AG04449 (cell line): ENCODE measurements at regions not wholly inside any gene's neighbourhood (a gene's known extent, or its start where the extent isn't known, plus 50 kb on each side); places are given as distances from the start of the nearest gene placed in this dataset.

Experiments used
- CTCF ChIA-PET: fragments of 350-600 bp; formaldehyde crosslinking; extraction: SDS; loops from one replicate; lab custom pipeline; 2021; ENCODE audit warnings: antibody characterized with exemption; lab: Yijun Ruan, JAX
- POLR2A ChIA-PET: fragments of 400-600, 350-600 bp; formaldehyde crosslinking; extraction: SDS; loops from one replicate; lab custom pipeline; 2020; ENCODE audit warnings: antibody characterized with exemption, inconsistent platforms; lab: Yijun Ruan, JAX
- DNase-seq: peaks from one replicate; pipeline ENCODE4 v3.0.0-alpha.2; 2010; ENCODE audit warnings: low read depth, low spot score
- H3K4me3 ChIP-seq: 2 replicates; pipeline ENCODE4 v1.5.1; 2011; ENCODE audit warnings: low read depth, mild to moderate bottlenecking, control low read depth, low read length
- TF ChIP-seq, protein P1 (sequence below): IDR thresholded peaks from one replicate; pipeline ENCODE4 v1.5.1; 2011; ENCODE audit warnings: mild to moderate bottlenecking, moderate library complexity, low read length, control low read depth, inconsistent platforms; ENCODE audit not compliant: insufficient read depth; ENCODE audit errors: missing control alignments

DNA sequence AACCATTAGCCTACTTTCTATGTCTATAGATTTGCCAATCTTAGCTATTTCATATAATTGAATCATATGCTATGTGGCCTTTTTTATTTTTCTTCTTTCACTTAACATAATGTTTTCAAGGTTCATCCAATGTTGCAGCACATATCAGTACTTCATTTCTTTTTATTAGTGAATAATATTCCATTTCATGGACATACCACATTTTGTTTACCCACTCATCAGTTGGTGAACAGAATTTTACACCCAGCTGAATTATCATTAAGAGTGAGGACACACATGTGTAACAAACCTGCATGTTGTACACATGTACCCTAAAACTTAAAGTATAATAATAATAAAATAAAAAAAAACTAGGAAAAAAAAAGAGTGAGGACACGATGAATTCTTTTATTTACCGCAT lies 81.7 kb upstream of the C3orf80 start:
- no peak overlapping the region for H3K4me3 ChIP-seq
- TF ChIP-seq, protein P1, sequence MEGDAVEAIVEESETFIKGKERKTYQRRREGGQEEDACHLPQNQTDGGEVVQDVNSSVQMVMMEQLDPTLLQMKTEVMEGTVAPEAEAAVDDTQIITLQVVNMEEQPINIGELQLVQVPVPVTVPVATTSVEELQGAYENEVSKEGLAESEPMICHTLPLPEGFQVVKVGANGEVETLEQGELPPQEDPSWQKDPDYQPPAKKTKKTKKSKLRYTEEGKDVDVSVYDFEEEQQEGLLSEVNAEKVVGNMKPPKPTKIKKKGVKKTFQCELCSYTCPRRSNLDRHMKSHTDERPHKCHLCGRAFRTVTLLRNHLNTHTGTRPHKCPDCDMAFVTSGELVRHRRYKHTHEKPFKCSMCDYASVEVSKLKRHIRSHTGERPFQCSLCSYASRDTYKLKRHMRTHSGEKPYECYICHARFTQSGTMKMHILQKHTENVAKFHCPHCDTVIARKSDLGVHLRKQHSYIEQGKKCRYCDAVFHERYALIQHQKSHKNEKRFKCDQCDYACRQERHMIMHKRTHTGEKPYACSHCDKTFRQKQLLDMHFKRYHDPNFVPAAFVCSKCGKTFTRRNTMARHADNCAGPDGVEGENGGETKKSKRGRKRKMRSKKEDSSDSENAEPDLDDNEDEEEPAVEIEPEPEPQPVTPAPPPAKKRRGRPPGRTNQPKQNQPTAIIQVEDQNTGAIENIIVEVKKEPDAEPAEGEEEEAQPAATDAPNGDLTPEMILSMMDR, result no peak
- no peak for DNase-seq
- CTCF ChIA-PET, result no interaction called here
- POLR2A ChIA-PET, result interaction anchor here (0.9 kb wide), 1 partner anchor 14 kb away, joined by 3 read pairs; no protein-coding TSS in a partner anchor

DNA sequence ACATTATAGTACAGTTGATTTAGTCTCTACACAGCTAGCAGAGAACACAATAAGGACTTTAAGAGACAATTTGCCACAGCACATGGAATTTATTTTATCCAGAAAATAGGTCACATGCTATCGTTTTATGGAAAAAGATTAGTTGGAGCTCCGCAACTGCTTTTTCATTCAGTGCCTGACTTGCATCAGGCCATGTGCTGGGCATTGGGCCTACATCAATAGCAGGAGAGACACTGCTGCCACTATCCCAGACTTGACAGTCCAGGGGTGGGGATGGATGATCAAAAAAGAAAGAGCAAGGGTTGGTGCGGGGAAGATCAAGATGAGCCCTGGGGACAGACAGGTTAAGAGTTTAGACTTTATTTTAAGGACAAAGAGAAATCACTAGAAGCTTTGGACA lies 75.2 kb upstream of the C3orf80 start:
- DNase-seq, result no peak
- no peak overlapping the region for H3K4me3 ChIP-seq
- ChIA-PET POLR2A (interaction anchor here (1.1 kb wide), 1 partner anchor 21 kb away, joined by 3 read pairs; no protein-coding TSS in a partner anchor), CTCF (interaction anchor here (1.0 to 2.4 kb wide), 5 partner anchors 12 to 117 kb away, joined by 3 to 22 read pairs (median 4); no protein-coding TSS in a partner anchor)
- TF ChIP-seq, protein P1, result no peak

DNA sequence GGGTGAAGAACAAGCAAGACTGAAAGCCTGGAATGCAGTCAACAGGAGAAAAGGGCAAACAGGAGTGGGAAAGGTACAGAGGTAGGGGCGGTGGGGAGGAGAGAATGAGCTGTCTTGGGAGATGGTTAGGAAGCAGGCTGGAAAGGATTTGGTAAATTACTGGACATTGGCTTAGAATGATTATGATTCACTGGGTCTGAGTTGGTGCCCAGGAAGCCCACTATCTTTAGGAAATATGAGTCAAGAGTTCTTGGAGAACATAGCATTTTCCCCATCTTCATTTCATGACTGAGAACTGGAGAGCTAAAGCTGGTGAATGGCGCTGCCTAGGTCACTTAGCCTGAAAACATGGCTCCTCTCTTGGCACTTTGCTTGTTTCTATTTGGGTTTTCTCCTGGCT lies 74.7 kb upstream of the C3orf80 start:
- no peak for DNase-seq
- CTCF ChIA-PET, result interaction anchor here (2.0 to 2.4 kb wide), 2 partner anchors 12 to 13 kb away, joined by 7 to 22 read pairs; no protein-coding TSS in a partner anchor
- no peak overlapping the region for H3K4me3 ChIP-seq

DNA sequence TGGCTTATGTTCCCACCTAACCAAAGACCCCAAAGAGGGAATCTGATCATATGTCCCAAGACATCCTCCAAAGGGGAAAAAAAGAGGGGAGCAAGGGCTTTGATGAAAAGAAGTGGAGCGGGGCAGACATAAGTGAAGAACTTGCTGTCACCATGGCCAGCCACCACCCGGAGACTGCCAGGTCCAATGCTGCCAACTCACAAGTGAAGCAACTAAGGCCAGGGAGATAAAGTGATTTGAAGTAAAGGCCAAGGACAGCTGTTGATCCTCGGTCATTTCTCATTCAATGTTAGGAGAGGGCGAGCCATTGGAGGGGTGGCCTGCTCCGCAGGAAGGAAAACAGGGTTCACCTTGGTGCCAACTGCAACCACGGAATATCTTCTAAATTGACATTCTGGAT lies 72.6 kb upstream of the C3orf80 start:
- no peak overlapping the region for H3K4me3 ChIP-seq
- DNase-seq, result no peak
- TF ChIP-seq, protein P1, result no peak
- ChIA-PET POLR2A (no interaction called here), CTCF (interaction anchor here (3.8 kb wide), 1 partner anchor 11 kb away, joined by 43 read pairs; no protein-coding TSS in a partner anchor)

More for the DNA sequence above, 74.7 kb upstream of the C3orf80 start:
- TF ChIP-seq, protein P1, result no peak
- POLR2A ChIA-PET, result interaction anchor here (1.1 kb wide), 1 partner anchor 22 kb away, joined by 3 read pairs; no protein-coding TSS in a partner anchor

DNA sequence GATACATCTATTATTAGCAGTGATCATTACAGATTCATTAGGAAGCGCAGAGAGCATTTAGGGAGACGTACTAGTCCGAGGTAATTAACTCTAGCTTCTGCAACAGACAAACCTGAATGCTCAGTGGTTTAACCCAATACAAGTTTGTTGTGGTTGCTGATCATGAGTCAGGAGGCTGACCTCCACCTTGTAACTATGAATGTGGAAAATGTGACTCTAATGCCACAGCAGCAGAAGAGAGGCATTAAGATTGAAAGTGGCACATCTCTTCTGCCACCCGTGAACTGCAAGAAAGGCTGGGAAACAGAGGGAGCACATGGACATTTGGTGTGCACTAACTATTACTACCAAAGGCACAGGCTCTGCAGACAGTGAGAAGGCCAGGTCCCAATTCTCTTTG lies 71.2 kb upstream of the C3orf80 start:
- CTCF ChIA-PET, result interaction anchor here (0.9 to 3.8 kb wide), 3 partner anchors 10 to 260 kb away, joined by 3 to 43 read pairs (median 3); no protein-coding TSS in a partner anchor
- H3K4me3 ChIP-seq, result no peak overlapping the region
- TF ChIP-seq, protein P1, result no peak
- DNase-seq, result no peak
- POLR2A ChIA-PET, result no interaction called here

DNA sequence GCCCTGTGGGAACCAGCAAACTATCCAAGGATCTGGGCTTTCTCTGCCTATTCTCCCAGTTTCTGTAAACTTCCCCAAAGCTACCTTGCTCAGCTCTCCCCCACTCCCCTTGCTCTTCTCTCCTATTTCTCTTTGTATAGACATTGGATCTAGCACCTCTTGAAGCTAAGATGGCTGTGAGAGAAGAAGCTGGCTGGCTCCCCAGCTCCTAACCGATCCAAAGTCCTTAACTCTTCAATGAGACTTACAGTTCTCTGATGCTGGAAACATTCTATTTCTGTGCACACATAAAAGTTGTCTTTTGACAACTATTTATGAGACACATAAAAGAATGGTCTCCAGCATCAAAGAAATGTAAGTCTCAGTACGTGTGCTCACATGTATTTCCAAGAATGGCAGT lies 70.6 kb upstream of the C3orf80 start:
- no peak overlapping the region for H3K4me3 ChIP-seq
- ChIA-PET POLR2A (no interaction called here), CTCF (interaction anchor here (0.9 to 3.8 kb wide), 3 partner anchors 9 to 260 kb away, joined by 3 to 43 read pairs (median 3); no protein-coding TSS in a partner anchor)
- TF ChIP-seq, protein P1, result no peak
- DNase-seq, result no peak
